Mesendoderm (in vitro differentiated cells): ENCODE measurements at regions not wholly inside any gene's neighbourhood (a gene's known extent, or its start where the extent isn't known, plus 50 kb on each side); places are given as distances from the start of the nearest gene placed in this dataset.

ENCODE experiments used
- DNase-seq: peaks from one replicate; pipeline ENCODE4 v3.0.0; 2013
- H2AK5ac ChIP-seq: 2 replicates; pipeline ENCODE4 v1.6.1; 2013; ENCODE audit warnings: low read length, inconsistent platforms
- H2BK120ac ChIP-seq: 2 replicates; pipeline ENCODE4 v1.6.1; 2013; ENCODE audit warnings: low read depth, mild to moderate bottlenecking, low read length, moderate library complexity, mixed read lengths
- H2BK15ac ChIP-seq: replicated peaks from 2 replicates; pipeline ENCODE4 v1.6.1; 2013; ENCODE audit warnings: low read depth, mild to moderate bottlenecking, moderate library complexity
- H2BK5ac ChIP-seq: 2 replicates; pipeline ENCODE4 v1.6.1; 2013; ENCODE audit warnings: low read length, inconsistent platforms
- H3K18ac ChIP-seq: 2 replicates; pipeline ENCODE4 v1.6.1; 2013; ENCODE audit warnings: mild to moderate bottlenecking, low read length, mixed read lengths
- H3K23ac ChIP-seq: one replicate; pipeline ENCODE4 v1.6.1; 2013; ENCODE audit warnings: low read length
- H3K27ac ChIP-seq: 2 replicates; pipeline ENCODE4 v1.5.1; 2013; ENCODE audit warnings: low read depth, mild to moderate bottlenecking, inconsistent platforms, low read length, moderate library complexity
- H3K27me3 ChIP-seq: 2 replicates; pipeline ENCODE4 v1.6.1; 2013; ENCODE audit warnings: low read length, control low read depth, mild to moderate bottlenecking, inconsistent platforms; ENCODE audit not compliant: insufficient read depth, poor library complexity
- H3K36me3 ChIP-seq: 2 replicates; pipeline ENCODE4 v1.6.1; 2013; ENCODE audit warnings: low read length, inconsistent platforms; ENCODE audit not compliant: control insufficient read depth, insufficient read depth
- H3K4ac ChIP-seq: one replicate; pipeline ENCODE4 v1.6.1; 2013; ENCODE audit warnings: low read depth, mild to moderate bottlenecking, low read length, moderate library complexity
- H3K4me1 ChIP-seq: 2 replicates; pipeline ENCODE4 v1.6.1; 2013; ENCODE audit warnings: low read depth, low read length, inconsistent platforms; ENCODE audit not compliant: control insufficient read depth
- H3K4me2 ChIP-seq: 2 replicates; pipeline ENCODE4 v1.6.1; 2013; ENCODE audit warnings: low read length
- H3K4me3 ChIP-seq: 2 replicates; pipeline ENCODE4 v1.5.1; 2013; ENCODE audit warnings: mild to moderate bottlenecking, low read length
- H3K56ac ChIP-seq: one replicate; pipeline ENCODE4 v1.6.1; 2013; ENCODE audit warnings: low read length
- H3K79me1 ChIP-seq: 2 replicates; pipeline ENCODE4 v1.6.1; 2013; ENCODE audit warnings: low read length, inconsistent platforms
- H3K79me2 ChIP-seq: 2 replicates; pipeline ENCODE4 v1.6.1; 2013; ENCODE audit warnings: mild to moderate bottlenecking, low read length; ENCODE audit not compliant: control insufficient read depth, insufficient read depth
- H3K9ac ChIP-seq: 2 replicates; pipeline ENCODE4 v1.6.1; 2013; ENCODE audit warnings: low read length, inconsistent platforms
- H4K5ac ChIP-seq: one replicate; pipeline ENCODE4 v1.6.1; 2013; ENCODE audit warnings: low read length
- H4K8ac ChIP-seq: one replicate; pipeline ENCODE4 v1.6.1; 2013; ENCODE audit warnings: low read depth, mild to moderate bottlenecking, control low read depth, low read length, moderate library complexity
- WGBS: extraction: QIAGEN DNeasy Blood & Tissue Kit; methylation state at CpG from one replicate; pipeline ENCODE4 v1.1.7; 2013; ENCODE audit warnings: low lambda C conversion rate, missing lambda C conversion rate; ENCODE audit not compliant: insufficient coverage; ENCODE audit errors: extremely low coverage; 5-methylcytosine and 5-hydroxymethylcytosine counted together

DNA sequence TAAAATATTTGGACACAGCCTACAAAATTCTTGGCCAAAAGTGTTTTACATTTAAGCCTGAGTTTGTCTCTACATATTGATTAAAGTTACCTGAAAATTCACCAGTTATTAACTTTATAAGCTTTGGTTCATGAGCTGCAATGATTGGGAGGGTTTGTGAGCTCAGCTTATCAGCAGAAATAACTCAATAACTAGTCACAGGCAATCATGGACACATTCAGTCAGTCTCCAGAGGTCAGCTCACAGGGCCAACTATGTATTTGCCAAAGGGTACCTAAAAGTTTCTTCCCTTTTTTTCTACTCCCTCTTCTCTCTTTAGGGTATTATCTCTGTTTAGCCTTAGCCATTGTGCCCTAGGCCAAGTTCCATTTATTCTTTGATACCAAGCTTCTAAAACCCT is 145.9 kb downstream of the ZPLD1 start:
- no peak overlapping the region for H4K5ac ChIP-seq
- no peak overlapping the region for H3K4me3 ChIP-seq
- H3K18ac ChIP-seq = no peak overlapping the region
- H3K4ac ChIP-seq = no peak overlapping the region
- H3K4me1 ChIP-seq = no peaks in the 10 kb centered on the region
- no peak overlapping the region for H3K56ac ChIP-seq
- no peak overlapping the region for H2BK15ac ChIP-seq
- no peak overlapping the region for H4K8ac ChIP-seq
- DNase-seq = no peak
- H2BK120ac ChIP-seq = no peak overlapping the region
- H3K23ac ChIP-seq = no peak overlapping the region
- H3K27ac ChIP-seq = no peak overlapping the region
- no peaks in the 10 kb centered on the region for H3K79me2 ChIP-seq
- H2BK5ac ChIP-seq = no peak overlapping the region
- H3K27me3 ChIP-seq = no peaks in the 10 kb centered on the region
- no peak overlapping the region for H2AK5ac ChIP-seq
- no peak overlapping the region for H3K4me2 ChIP-seq
- H3K36me3 ChIP-seq = no peaks in the 10 kb centered on the region
- no peaks in the 10 kb centered on the region for H3K79me1 ChIP-seq
- H3K9ac ChIP-seq = no peak overlapping the region

DNA sequence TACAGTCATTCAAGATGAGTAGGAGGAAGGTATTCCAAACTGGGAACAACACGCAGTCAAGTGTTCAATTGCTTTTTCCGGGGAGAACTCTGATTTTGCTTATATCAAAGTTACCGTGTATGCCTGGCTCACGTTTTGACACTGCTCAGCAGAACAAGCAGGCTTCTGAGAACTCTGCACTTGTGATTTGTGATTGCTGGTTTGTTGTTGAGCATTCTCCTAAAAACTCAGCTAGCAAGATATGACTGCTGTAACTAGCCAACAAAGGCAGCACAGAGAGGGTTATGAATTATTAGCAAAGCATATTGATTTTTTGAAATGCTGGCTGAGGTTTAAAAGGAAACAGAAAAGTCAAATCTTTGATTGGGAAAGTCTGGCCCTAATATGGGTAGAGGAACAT is 151.7 kb downstream of the ZPLD1 start:
- Histone ChIP-seq H3K79me2 (no peaks in the 10 kb centered on the region), H2BK15ac (no peak overlapping the region), H3K79me1 (no peaks in the 10 kb centered on the region), H3K27me3 (no peaks in the 10 kb centered on the region), H3K23ac (no peak overlapping the region), H3K4me1 (no peaks in the 10 kb centered on the region), H3K56ac (no peak overlapping the region), H3K4me2 (no peak overlapping the region), H2BK5ac (no peak overlapping the region), H4K5ac (no peak overlapping the region), H2AK5ac (no peak overlapping the region), H2BK120ac (no peak overlapping the region), H3K9ac (no peak overlapping the region), H3K4me3 (no peak overlapping the region), H3K4ac (no peak overlapping the region), H3K18ac (no peak overlapping the region), H3K27ac (no peak overlapping the region), H3K36me3 (no peaks in the 10 kb centered on the region), H4K8ac (no peak overlapping the region)
- no CpG with 5 or more reads among the region's 4 CpGs for WGBS
- no peak for DNase-seq

DNA sequence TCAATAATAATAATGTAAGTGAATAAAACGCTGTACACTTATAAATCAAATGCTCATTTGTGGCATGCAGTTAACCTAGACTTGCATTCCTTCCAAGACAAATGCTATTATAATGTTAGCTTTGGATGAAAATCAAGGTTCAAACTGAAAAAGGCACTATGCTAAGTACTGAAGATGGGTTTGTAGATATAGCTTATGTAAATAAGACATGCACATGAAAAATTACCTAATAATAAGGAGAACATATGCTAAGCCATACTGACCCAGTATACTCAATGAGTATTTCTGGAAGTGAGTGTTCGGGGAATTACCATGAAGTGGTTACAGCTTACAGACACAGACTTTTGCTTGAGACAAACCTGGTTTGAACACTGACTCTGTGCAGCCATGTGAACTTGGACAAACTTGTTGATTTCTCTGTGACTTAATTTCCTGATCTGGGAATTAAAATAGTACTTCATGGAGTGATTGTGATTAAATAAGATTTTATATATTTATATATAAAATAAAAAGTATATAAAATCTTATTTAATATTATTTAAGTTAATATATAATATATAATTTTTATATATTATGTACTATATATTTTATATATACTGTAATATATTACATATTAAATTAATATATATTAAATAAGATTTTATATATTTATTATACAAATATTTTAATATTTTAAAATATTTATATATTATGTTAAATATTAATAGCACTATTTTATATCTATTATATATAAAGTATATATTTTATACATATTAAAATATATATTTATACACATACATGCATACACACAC is 159.2 kb downstream of the ZPLD1 start:
- Histone ChIP-seq H3K79me2 (no peaks in the 10 kb centered on the region), H3K4ac (no peak overlapping the region), H4K5ac (no peak overlapping the region), H2AK5ac (no peak overlapping the region), H3K27ac (no peak overlapping the region), H3K79me1 (no peaks in the 10 kb centered on the region), H3K36me3 (no peaks in the 10 kb centered on the region), H4K8ac (no peak overlapping the region), H3K4me1 (no peaks in the 10 kb centered on the region), H3K9ac (no peak overlapping the region), H3K4me2 (no peak overlapping the region), H3K18ac (no peak overlapping the region), H2BK5ac (no peak overlapping the region), H3K4me3 (no peak overlapping the region), H3K56ac (no peak overlapping the region), H3K27me3 (no peaks in the 10 kb centered on the region), H2BK120ac (no peak overlapping the region), H2BK15ac (no peak overlapping the region), H3K23ac (no peak overlapping the region)
- DNase-seq = no peak
- WGBS = no CpG with 5 or more reads among the region's 2 CpGs

DNA sequence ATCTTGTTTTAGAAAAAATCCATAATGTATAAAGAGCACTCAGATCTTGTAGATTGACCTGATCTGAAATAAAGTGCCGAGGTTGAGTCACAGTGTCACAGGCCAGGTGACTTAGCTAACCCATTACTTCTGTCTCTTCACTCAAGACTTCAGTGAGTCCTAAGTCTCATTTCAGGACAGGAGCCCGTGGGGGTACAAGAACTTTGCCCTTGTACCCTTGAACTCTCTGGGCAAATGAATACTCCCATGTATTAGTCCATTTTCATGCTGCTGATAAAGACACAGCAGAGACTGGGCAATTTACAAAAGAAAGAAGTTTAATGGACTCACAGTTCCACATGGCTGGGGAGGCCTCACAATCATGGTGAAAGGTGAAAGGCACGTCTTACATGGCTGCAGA is 160.2 kb downstream of the ZPLD1 start:
- Histone ChIP-seq H3K4me1 (no peaks in the 10 kb centered on the region), H3K9ac (no peak overlapping the region), H3K79me1 (no peaks in the 10 kb centered on the region), H3K27ac (no peak overlapping the region), H3K4me3 (no peak overlapping the region), H2BK120ac (no peak overlapping the region), H3K36me3 (no peaks in the 10 kb centered on the region), H3K23ac (no peak overlapping the region), H3K56ac (no peak overlapping the region), H3K27me3 (no peaks in the 10 kb centered on the region), H3K4me2 (no peak overlapping the region), H3K18ac (no peak overlapping the region), H4K8ac (no peak overlapping the region), H2AK5ac (no peak overlapping the region), H2BK5ac (no peak overlapping the region), H4K5ac (no peak overlapping the region), H3K79me2 (no peaks in the 10 kb centered on the region), H2BK15ac (no peak overlapping the region), H3K4ac (no peak overlapping the region)
- DNase-seq = no peak
- no CpG with 5 or more reads among the region's 3 CpGs for WGBS

DNA sequence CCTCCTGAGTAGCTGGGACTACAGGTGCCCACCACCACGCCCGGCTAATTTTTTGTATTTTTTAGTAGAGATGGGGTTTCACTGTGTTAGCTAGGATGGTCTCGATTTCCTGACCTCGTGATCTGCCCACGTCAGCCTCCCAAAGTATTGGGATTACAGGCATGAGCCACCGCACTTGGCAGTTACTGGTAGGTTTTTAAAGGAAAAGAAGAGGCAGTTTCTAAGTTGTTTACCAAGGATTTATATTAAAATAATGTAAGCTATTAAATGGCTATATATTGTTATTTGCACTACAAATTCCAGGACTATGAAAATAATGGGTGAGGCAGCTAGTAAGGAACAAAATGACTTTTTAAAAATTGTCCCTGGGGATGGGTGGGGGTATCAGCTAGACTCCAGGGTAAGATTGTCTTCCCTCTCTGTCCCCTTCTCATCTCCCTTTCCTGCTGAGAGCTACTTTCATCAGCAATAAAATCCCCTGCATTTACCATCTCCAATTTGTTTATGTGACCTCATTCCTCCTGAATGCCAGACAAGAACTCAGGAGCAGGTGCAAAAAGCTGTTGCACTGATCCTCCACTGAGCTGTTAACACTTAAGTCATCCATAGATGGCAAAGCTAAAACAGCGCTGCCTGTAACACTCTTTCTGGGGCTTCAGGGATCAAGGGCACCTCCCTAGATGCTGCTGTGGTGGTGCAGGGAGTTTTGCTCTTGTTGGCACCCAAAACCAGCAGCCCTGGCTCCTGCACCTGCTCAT is 165.2 kb downstream of the ZPLD1 start:
- H3K18ac ChIP-seq = no peak overlapping the region
- no peak overlapping the region for H3K4me2 ChIP-seq
- no peaks in the 10 kb centered on the region for H3K4me1 ChIP-seq
- H2AK5ac ChIP-seq = no peak overlapping the region
- no peaks in the 10 kb centered on the region for H3K79me1 ChIP-seq
- H2BK5ac ChIP-seq = no peak overlapping the region
- H2BK15ac ChIP-seq = no peak overlapping the region
- no peak overlapping the region for H2BK120ac ChIP-seq
- no peaks in the 10 kb centered on the region for H3K27me3 ChIP-seq
- H3K56ac ChIP-seq = no peak overlapping the region
- H4K5ac ChIP-seq = no peak overlapping the region
- no peaks in the 10 kb centered on the region for H3K36me3 ChIP-seq
- H3K27ac ChIP-seq = no peak overlapping the region
- H4K8ac ChIP-seq = no peak overlapping the region
- no CpG with 5 or more reads among the region's 7 CpGs for WGBS
- no peak overlapping the region for H3K4ac ChIP-seq
- no peak overlapping the region for H3K23ac ChIP-seq
- no peak overlapping the region for H3K9ac ChIP-seq
- H3K4me3 ChIP-seq = no peak overlapping the region
- H3K79me2 ChIP-seq = no peaks in the 10 kb centered on the region
- no peak for DNase-seq
